Kidney (tissue), 13 donors: ENCODE measurements at regions not wholly inside any gene's neighbourhood (a gene's known extent, or its start where the extent isn't known, plus 50 kb on each side); places are given as distances from the start of the nearest gene placed in this dataset.
A peak's percentile ranks its signal among the peaks of the same experiment; 100 is the strongest.

Source experiments
- DNase-seq, 5 donors: peaks; one replicate each; pipeline ENCODE4 v3.0.0-alpha.2; 2013 to 2020
- FAIRE-seq: peaks from 2 replicates; lab custom pipeline; 2012; peaks lifted over from hg19 to GRCh38; lab: Jason Lieb, UNC
- H3K27ac ChIP-seq, 2 donors: one replicate each; pipeline ENCODE4 v1.7.0; 2013; ENCODE audit warnings: low read depth in 2 of 2, low read length in 2 of 2, inconsistent platforms in 1 of 2
- H3K27me3 ChIP-seq: one replicate; pipeline ENCODE4 v1.7.1; 2013; ENCODE audit warnings: low read length, inconsistent platforms; ENCODE audit not compliant: control insufficient read depth, insufficient read depth
- H3K36me3 ChIP-seq, 3 donors: one replicate each; pipeline versions ENCODE4 v1.7.0 to v1.7.1; 2013; ENCODE audit warnings: low read length in 3 of 3, control low read depth in 1 of 3, inconsistent platforms in 1 of 3; ENCODE audit not compliant: insufficient read depth in 3 of 3, control insufficient read depth in 2 of 3
- H3K4me1 ChIP-seq, 3 donors: one replicate each; pipeline versions ENCODE4 v1.7.0 to v1.7.1; 2013; ENCODE audit warnings: low read length in 3 of 3, inconsistent platforms in 1 of 3, low read depth in 1 of 3; ENCODE audit not compliant: control insufficient read depth in 2 of 3, insufficient read depth in 2 of 3
- H3K4me3 ChIP-seq, 3 donors: one replicate each; pipeline versions ENCODE4 v1.7.0 to v1.8.1; 2013; ENCODE audit warnings: low read length in 3 of 3, control low read depth in 1 of 3, inconsistent platforms in 1 of 3
- H3K9ac ChIP-seq, 3 donors: one replicate each; pipeline versions ENCODE4 v1.7.0 to v1.7.1; 2013; ENCODE audit warnings: low read length in 3 of 3, control low read depth in 1 of 3, inconsistent platforms in 1 of 3
- H3K9me3 ChIP-seq, 3 donors: one replicate each; pipeline versions ENCODE4 v1.7.0 to v1.7.1; 2013; ENCODE audit warnings: low read length in 3 of 3, control low read depth in 1 of 3, inconsistent platforms in 1 of 3; ENCODE audit not compliant: control insufficient read depth in 2 of 3, insufficient read depth in 1 of 3
- CTCF ChIP-seq: IDR thresholded peaks from 3 replicates; pipeline ENCODE4 v1.5.1; 2012; ENCODE audit warnings: mild to moderate bottlenecking, moderate library complexity, borderline replicate concordance; ENCODE audit not compliant: insufficient read depth; ENCODE audit errors: extremely low read depth
- intact Hi-C: fragments of 100-400 bp; cut with DNase I; formaldehyde crosslinking; loops from one replicate; pipeline ENCODE4 v1.11.1; 2022
- donor health status: control.
- donor health status: control.
- donor health status: control.
- donor health status: control.
- donor health status: control.
- donor health status: DM: yes; HTN: yes; CAD: no.
- donor health status: Normal renal cell carcinoma (clear cell type).

- Histone ChIP-seq H3K9me3 (no peaks in the 10 kb centered on the region), H3K9ac (no peak overlapping the region), H3K4me1 (peaks cover 0 to 10% (median 10%) of the 10 kb centered on the region in 3 donors), H3K4me3 (no peak overlapping the region), H3K27ac (no peak overlapping the region), H3K36me3 (no peaks in the 10 kb centered on the region), H3K27me3 (no peaks in the 10 kb centered on the region)
- no peak for TF ChIP-seq CTCF
- DNase-seq (peak in 1 of 5 donors; percentile 69), FAIRE-seq (no peak)
- intact Hi-C loops = no loop called here
These were observed 124.4 kb upstream of the SPATA13 start for GRCh38 chr13:24036115-24036514.

GRCh38 chr13:24038405-24038804, 122.1 kb upstream of the SPATA13 start:
- FAIRE-seq = no peak
- no peaks in the 10 kb centered on the region for H3K36me3 ChIP-seq
- H3K4me1 ChIP-seq = peaks cover 2 to 9% (median 7%) of the 10 kb centered on the region in 3 donors
- H3K9me3 ChIP-seq = no peaks in the 10 kb centered on the region
- no peak for DNase-seq
- peak overlapping the region in 1 of 3 donors; percentile 20 for H3K9ac ChIP-seq
- intact Hi-C loops = no loop called here
- H3K27me3 ChIP-seq = no peaks in the 10 kb centered on the region
- no peak for TF ChIP-seq CTCF
- H3K4me3 ChIP-seq = no peak overlapping the region
- H3K27ac ChIP-seq = no peak overlapping the region

- peaks cover 2 to 8% (median 4%) of the 10 kb centered on the region in 3 donors for H3K4me1 ChIP-seq
- H3K27ac ChIP-seq = no peak overlapping the region
- TF ChIP-seq CTCF = no peak
- no peaks in the 10 kb centered on the region for H3K9me3 ChIP-seq
- no peak for FAIRE-seq
- H3K36me3 ChIP-seq = no peaks in the 10 kb centered on the region
- intact Hi-C loops = no loop called here
- peak overlapping the region in 1 of 3 donors; percentile 20 for H3K9ac ChIP-seq
- H3K4me3 ChIP-seq = no peak overlapping the region
- H3K27me3 ChIP-seq = no peaks in the 10 kb centered on the region
- peak in 2 of 5 donors; percentile 45 to 54 for DNase-seq
These were observed 121.6 kb upstream of the SPATA13 start for GRCh38 chr13:24038841-24039330.
